SK-N-SH (cell line): ENCODE measurements at regions not wholly inside any gene's neighbourhood (a gene's known extent, or its start where the extent isn't known, plus 50 kb on each side); places are given as distances from the start of the nearest gene placed in this dataset.

Source experiments
- EP300 ChIP-seq, 2 experiments: IDR thresholded peaks; 2 replicates each; pipeline versions ENCODE4 v1.4.0 to v1.6.1; 2012; ENCODE audit warnings: borderline replicate concordance in 1 of 2, low read depth in 1 of 2, low read length in 1 of 2
- FOSL2 ChIP-seq: IDR thresholded peaks from 2 replicates; pipeline ENCODE4 v1.4.0; 2012; ENCODE audit warnings: low read depth, mild to moderate bottlenecking, moderate library complexity, borderline replicate concordance
- JUND ChIP-seq: IDR thresholded peaks from 2 replicates; pipeline ENCODE4 v1.4.0; 2012
- POLR2AphosphoS5 ChIP-seq: IDR thresholded peaks from 2 replicates; pipeline ENCODE4 v1.6.1; 2012; ENCODE audit warnings: low read depth, low read length
- RFX5 ChIP-seq: IDR thresholded peaks from 2 replicates; pipeline ENCODE4 v1.6.1; 2012; ENCODE audit warnings: mild to moderate bottlenecking, improper control_type of control experiment, low read length
- TF ChIP-seq, protein P1 (sequence below): fragments of 200-600 bp; sonication (generic); IDR thresholded peaks from 2 replicates; pipeline ENCODE4 v1.6.1; 2017; ENCODE audit warnings: antibody characterized with exemption, mild to moderate bottlenecking, moderate library complexity
- TF ChIP-seq, protein P2 (sequence below): IDR thresholded peaks from 2 replicates; pipeline ENCODE4 v1.4.0; 2012; ENCODE audit warnings: low read depth

DNA sequence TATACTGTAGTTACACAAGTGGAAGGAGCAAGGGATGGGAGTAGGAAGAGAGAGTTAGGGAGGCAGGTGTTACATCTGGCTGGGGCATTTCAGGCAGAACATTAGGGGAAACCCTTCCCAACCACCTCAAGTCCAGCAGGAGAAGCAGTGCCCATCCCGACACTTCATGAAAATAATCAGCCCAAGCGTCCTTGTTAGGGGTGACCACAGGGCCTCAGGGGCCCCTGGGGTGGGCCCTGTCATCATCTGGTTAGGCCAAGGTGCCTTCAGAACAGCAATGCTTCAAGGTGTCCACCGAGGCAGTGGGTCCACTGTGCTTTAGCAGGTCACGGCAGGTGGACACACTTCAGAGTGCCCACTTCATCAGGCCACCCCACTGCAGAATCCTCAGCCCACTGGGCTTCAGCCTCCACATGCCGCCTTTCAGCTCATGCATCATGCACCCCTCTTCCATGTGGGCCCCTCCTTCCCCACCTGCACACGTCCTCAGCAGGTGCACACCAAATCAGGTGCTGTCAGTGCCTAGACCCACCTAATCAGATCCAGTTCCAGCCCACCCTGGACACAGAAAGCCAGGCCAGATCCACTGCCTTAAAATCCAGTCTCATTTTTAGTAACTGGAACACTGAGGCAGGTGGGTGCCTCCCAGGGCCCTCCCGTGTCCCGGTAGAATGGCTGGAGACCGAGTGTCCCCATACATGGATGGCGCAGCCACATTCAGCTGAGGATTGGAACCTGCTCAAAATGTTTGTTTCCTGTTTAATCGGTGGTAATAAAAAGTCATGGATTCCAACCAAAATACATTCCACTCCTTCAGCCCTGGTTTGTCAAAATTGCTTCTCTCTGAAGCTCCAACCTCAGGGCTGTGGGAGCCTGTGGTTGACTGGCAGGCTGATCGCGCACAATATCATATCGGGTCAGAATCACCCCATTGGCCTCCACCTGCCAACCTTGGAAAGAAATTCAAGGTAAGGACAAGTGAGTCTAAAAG lies 99.5 kb downstream of the ANKRD60 start:
- TF ChIP-seq, protein P1, sequence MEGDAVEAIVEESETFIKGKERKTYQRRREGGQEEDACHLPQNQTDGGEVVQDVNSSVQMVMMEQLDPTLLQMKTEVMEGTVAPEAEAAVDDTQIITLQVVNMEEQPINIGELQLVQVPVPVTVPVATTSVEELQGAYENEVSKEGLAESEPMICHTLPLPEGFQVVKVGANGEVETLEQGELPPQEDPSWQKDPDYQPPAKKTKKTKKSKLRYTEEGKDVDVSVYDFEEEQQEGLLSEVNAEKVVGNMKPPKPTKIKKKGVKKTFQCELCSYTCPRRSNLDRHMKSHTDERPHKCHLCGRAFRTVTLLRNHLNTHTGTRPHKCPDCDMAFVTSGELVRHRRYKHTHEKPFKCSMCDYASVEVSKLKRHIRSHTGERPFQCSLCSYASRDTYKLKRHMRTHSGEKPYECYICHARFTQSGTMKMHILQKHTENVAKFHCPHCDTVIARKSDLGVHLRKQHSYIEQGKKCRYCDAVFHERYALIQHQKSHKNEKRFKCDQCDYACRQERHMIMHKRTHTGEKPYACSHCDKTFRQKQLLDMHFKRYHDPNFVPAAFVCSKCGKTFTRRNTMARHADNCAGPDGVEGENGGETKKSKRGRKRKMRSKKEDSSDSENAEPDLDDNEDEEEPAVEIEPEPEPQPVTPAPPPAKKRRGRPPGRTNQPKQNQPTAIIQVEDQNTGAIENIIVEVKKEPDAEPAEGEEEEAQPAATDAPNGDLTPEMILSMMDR: no peak
- TF ChIP-seq, protein P2, sequence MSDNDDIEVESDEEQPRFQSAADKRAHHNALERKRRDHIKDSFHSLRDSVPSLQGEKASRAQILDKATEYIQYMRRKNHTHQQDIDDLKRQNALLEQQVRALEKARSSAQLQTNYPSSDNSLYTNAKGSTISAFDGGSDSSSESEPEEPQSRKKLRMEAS: no peak
- TF ChIP-seq JUND (no peak), POLR2AphosphoS5 (no peak), RFX5 (no peak), FOSL2 (no peak), EP300 (IDR thresholded peaks at IDR 0.05; ENCODE audit: borderline replicate concordance in 1 of 2, low read depth in 1 of 2, low read length in 1 of 2) (no peak)
